HG03565 (cell line): ENCODE measurements at regions not wholly inside any gene's neighbourhood (a gene's known extent, or its start where the extent isn't known, plus 50 kb on each side); places are given as distances from the start of the nearest gene placed in this dataset.

Experiments
- ATAC-seq: cut with Tn5 transposase; IDR thresholded peaks from one replicate; pipeline ENCODE4 v1.9.1; 2021; ENCODE audit warnings: mild to moderate bottlenecking, moderate library complexity; ENCODE audit not compliant: unreplicated experiment

GRCh38 chr3:127132876-127133275 is 60.1 kb upstream of the PRR23E start:
- ATAC-seq, result no peak

GRCh38 chr3:127133971-127134370 is 59.0 kb upstream of the PRR23E start:
- ATAC-seq, result no peak

- no peak for ATAC-seq
Measured at GRCh38 chr3:127134466-127134865, 58.5 kb upstream of the PRR23E start.

- no peak for ATAC-seq
Measured at GRCh38 chr3:127134887-127135240, 58.1 kb upstream of the PRR23E start.

GRCh38 chr3:127135241-127136023 is 57.5 kb upstream of the PRR23E start:
- no peak for ATAC-seq

GRCh38 chr3:127136024-127136600 is 56.8 kb upstream of the PRR23E start:
- ATAC-seq, result no peak

GRCh38 chr3:127136706-127137105 is 56.2 kb upstream of the PRR23E start:
- ATAC-seq, result no peak

- ATAC-seq, result no peak
Measured at GRCh38 chr3:127137113-127137512, 55.8 kb upstream of the PRR23E start.

- no peak for ATAC-seq
Measured at GRCh38 chr3:127137757-127138536, 55.0 kb upstream of the PRR23E start.

- no peak for ATAC-seq
Measured at GRCh38 chr3:127139601-127140500, 53.1 kb upstream of the PRR23E start.

- no peak for ATAC-seq
Measured at GRCh38 chr3:127140501-127141460, 52.1 kb upstream of the PRR23E start.

- no peak for ATAC-seq
Measured at GRCh38 chr3:127141921-127142730, 50.8 kb upstream of the PRR23E start.
